A673 (cell line): ENCODE measurements at regions not wholly inside any gene's neighbourhood (a gene's known extent, or its start where the extent isn't known, plus 50 kb on each side); places are given as distances from the start of the nearest gene placed in this dataset.

Experiments
- BruUV-seq: library from RNA; stranded (reverse); fragments of 400-500 nt; replicated peaks from 2 replicates; lab custom pipeline; 2021; lab: Mats Ljungman, UMichigan
- CTCF ChIA-PET: fragments of 300-600 bp; sonication (Branson Sonifier 250); formaldehyde crosslinking; loops from one replicate; lab custom pipeline; 2022; ENCODE audit warnings: antibody characterized with exemption; lab: Charles Lee
- POLR2A ChIA-PET: fragments of 300-600 bp; sonication (Branson Sonifier 250); formaldehyde crosslinking; loops from one replicate; lab custom pipeline; 2022; ENCODE audit warnings: antibody characterized with exemption; ENCODE audit not compliant: low non-redundant PET; lab: Charles Lee
- DNase-seq: peaks from one replicate; pipeline ENCODE4 v3.0.0-alpha.2; 2015; ENCODE audit warnings: low spot score
- H3K27ac ChIP-seq: fragments of 200-600 bp; sonication (generic); 2 replicates; pipeline ENCODE4 v1.5.1; 2016; ENCODE audit warnings: mixed run types, low read depth, mild to moderate bottlenecking, mixed read lengths, antibody characterized with exemption, low read length; ENCODE audit not compliant: poor library complexity, severe bottlenecking
- H3K27me3 ChIP-seq: fragments of 200-600 bp; sonication (generic); replicated peaks from 2 replicates; pipeline ENCODE4 v1.6.1; 2017; ENCODE audit warnings: mixed run types, low read depth, mild to moderate bottlenecking, mixed read lengths, antibody characterized with exemption, low read length; ENCODE audit not compliant: insufficient read depth, poor library complexity
- H3K36me3 ChIP-seq: fragments of 200-600 bp; sonication (generic); 2 replicates; pipeline ENCODE4 v1.6.1; 2016; ENCODE audit warnings: mixed run types, mild to moderate bottlenecking, mixed read lengths, antibody characterized with exemption, low read length; ENCODE audit not compliant: insufficient read depth, poor library complexity, severe bottlenecking
- H3K4me1 ChIP-seq: fragments of 200-600 bp; sonication (generic); 2 replicates; pipeline ENCODE4 v1.6.1; 2017; ENCODE audit warnings: mixed run types, mild to moderate bottlenecking, mixed read lengths, antibody characterized with exemption, low read length; ENCODE audit not compliant: insufficient read depth, poor library complexity, severe bottlenecking
- H3K4me3 ChIP-seq: fragments of 200-600 bp; sonication (generic); 2 replicates; pipeline ENCODE4 v1.5.1; 2016; ENCODE audit warnings: low read depth, mixed run types, mild to moderate bottlenecking, mixed read lengths, low read length; ENCODE audit not compliant: poor library complexity, severe bottlenecking
- H3K9me3 ChIP-seq: fragments of 200-600 bp; sonication (generic); 2 replicates; pipeline ENCODE4 v1.6.1; 2016; ENCODE audit warnings: mixed run types, low read depth, mild to moderate bottlenecking, mixed read lengths, antibody characterized with exemption, low read length; ENCODE audit not compliant: poor library complexity, severe bottlenecking
- CTCF ChIP-seq: fragments of 300-800, 200-600 bp; sonication (generic); conservative IDR thresholded peaks from 2 replicates; pipeline ENCODE4 v1.5.1; 2017; ENCODE audit warnings: low read depth, mild to moderate bottlenecking, antibody characterized with exemption, low read length, moderate library complexity, mixed read lengths
- EZH2 ChIP-seq: fragments of 200-600 bp; sonication (generic); IDR thresholded peaks from 2 replicates; pipeline ENCODE4 v1.6.1; 2017; ENCODE audit warnings: borderline replicate concordance, low read depth, mild to moderate bottlenecking, mixed read lengths, antibody characterized with exemption, low read length; ENCODE audit not compliant: poor library complexity, severe bottlenecking
- intact Hi-C: fragments of 100-400 bp; cut with micrococcal nuclease; formaldehyde crosslinking; loops from one replicate; pipeline ENCODE4 v1.10.0; 2022; ENCODE audit not compliant: unreplicated experiment

DNA sequence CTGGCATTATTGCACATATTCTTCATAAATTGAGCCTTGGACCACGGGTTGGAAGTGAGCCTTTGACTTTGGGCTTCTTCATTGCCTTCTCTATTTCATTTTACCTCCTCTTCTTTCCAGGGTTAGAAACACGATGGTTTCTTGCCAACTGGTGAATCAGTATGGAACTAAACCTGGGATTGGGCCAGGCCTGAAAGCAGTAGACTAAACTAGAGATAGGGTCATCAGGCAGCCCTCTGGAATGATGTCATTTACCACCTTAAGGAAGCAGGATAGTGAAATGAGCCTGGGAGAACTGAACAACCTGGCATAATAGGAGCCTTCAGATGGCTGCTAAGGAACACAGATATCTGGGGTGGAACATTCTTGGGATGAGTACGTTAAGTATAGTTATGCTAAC lies 67.5 kb upstream of the ATP8A1 start:
- Histone ChIP-seq H3K27me3 (no peaks in the 10 kb centered on the region), H3K4me3 (no peak overlapping the region), H3K4me1 (no peaks in the 10 kb centered on the region), H3K36me3 (no peaks in the 10 kb centered on the region), H3K27ac (no peak overlapping the region), H3K9me3 (no peaks in the 10 kb centered on the region)
- TF ChIP-seq EZH2 (no peak), CTCF (no peak)
- no TSS peak for BruUV-seq
- intact Hi-C loops, result no loop called here
- DNase-seq, result no peak
- ChIA-PET CTCF (no interaction called here), POLR2A (no interaction called here)

DNA sequence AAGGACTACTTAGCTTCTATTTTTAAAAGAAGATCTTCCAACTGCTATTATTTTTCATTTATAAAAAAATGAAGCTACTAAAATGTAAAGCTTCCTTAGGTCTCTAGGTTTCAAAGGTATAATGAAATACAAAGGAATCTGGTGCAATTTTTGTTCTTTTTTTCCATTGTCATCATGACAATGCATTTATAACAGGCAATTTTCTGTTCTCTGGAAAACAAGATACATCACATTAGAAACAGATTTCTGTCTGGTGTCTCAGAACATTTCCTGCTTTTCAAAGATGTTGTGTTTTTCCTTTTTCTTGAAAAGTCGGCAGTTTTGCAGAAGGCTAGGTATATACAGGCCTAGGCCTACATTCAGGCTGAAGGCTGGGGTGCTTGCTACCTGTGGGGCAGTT lies 63.6 kb upstream of the ATP8A1 start:
- intact Hi-C loops, result no loop called here
- TF ChIP-seq CTCF (no peak), EZH2 (no peak)
- Histone ChIP-seq H3K36me3 (no peaks in the 10 kb centered on the region), H3K27me3 (no peaks in the 10 kb centered on the region), H3K4me3 (no peak overlapping the region), H3K27ac (no peak overlapping the region), H3K9me3 (no peaks in the 10 kb centered on the region), H3K4me1 (no peaks in the 10 kb centered on the region)
- POLR2A ChIA-PET, result no interaction called here
- no peak for DNase-seq
- BruUV-seq, result no TSS peak
- CTCF ChIA-PET, result no interaction called here

- no peak overlapping the region for H3K4me3 ChIP-seq
- no peaks in the 10 kb centered on the region for H3K4me1 ChIP-seq
- BruUV-seq, result no TSS peak
- ChIA-PET CTCF (no interaction called here), POLR2A (no interaction called here)
- no peaks in the 10 kb centered on the region for H3K9me3 ChIP-seq
- TF ChIP-seq CTCF (no peak), EZH2 (no peak)
- no peak overlapping the region for H3K27ac ChIP-seq
- H3K36me3 ChIP-seq, result no peaks in the 10 kb centered on the region
- intact Hi-C loops, result no loop called here
- no peak for DNase-seq
- H3K27me3 ChIP-seq, result no peaks in the 10 kb centered on the region
Observed at GRCh38 chr4:42719257-42719656, 62.4 kb upstream of the ATP8A1 start.
